ENCODE measurements at regions not wholly inside any gene's neighbourhood (a gene's known extent, or its start where the extent isn't known, plus 50 kb on each side); places are given as distances from the start of the nearest gene placed in this dataset.

DNA sequence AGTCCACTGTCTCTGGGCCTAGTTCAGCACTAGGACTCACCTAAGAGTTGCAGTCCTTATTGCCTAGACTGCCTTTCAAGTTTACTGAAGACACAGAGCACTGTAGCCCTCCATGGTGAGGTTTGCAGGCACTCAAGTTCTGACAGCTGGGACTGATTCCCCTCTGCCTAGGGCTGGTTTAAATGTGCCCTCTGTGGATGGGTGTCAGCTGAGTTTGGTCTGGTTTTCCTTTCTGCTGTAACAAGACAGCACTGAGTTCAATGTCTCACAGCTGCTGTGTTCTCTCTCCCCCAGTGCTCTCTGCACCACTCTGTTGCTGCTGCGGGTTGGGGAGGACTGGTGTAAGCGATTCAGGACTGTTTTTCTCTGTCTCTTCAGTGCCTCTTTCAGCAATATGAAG, 75.2 kb upstream of the C1orf21 start:
- TF ChIP-seq, protein P1, sequence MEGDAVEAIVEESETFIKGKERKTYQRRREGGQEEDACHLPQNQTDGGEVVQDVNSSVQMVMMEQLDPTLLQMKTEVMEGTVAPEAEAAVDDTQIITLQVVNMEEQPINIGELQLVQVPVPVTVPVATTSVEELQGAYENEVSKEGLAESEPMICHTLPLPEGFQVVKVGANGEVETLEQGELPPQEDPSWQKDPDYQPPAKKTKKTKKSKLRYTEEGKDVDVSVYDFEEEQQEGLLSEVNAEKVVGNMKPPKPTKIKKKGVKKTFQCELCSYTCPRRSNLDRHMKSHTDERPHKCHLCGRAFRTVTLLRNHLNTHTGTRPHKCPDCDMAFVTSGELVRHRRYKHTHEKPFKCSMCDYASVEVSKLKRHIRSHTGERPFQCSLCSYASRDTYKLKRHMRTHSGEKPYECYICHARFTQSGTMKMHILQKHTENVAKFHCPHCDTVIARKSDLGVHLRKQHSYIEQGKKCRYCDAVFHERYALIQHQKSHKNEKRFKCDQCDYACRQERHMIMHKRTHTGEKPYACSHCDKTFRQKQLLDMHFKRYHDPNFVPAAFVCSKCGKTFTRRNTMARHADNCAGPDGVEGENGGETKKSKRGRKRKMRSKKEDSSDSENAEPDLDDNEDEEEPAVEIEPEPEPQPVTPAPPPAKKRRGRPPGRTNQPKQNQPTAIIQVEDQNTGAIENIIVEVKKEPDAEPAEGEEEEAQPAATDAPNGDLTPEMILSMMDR (IDR thresholded peaks at IDR 0.05; ENCODE audit: extremely low read depth, missing control alignments): no peak
- DNase-seq (ENCODE audit: low spot score): no peak

DNA sequence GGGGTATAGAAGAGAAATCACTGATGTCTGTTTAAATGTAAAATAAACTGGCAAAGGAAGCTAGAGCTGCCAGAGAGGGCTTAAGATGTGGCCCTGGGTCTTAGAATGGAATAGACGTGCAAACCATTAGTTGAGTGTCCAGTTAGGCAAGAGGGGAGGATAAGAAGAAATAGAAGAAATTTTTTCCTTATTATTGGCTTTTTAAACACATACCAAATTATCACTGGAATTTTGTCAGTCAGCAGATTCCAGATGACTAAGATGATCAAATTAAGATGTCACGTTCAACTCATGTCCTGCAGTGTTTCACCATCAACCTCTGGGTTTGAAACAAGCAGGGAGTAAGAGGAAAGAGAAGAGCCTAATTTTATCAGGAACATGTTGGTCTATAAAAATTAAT, 71.6 kb upstream of the C1orf21 start:
- TF ChIP-seq, protein P1 (IDR thresholded peaks at IDR 0.05; ENCODE audit: extremely low read depth, missing control alignments): no peak
- no peak for DNase-seq (ENCODE audit: low spot score)

GRCh38 chr1:184319879-184320278, 67.0 kb upstream of the C1orf21 start:
- DNase-seq (ENCODE audit: low spot score): no peak
- TF ChIP-seq, protein P1 (IDR thresholded peaks at IDR 0.05; ENCODE audit: extremely low read depth, missing control alignments): no peak

GRCh38 chr1:184322253-184322652, 64.6 kb upstream of the C1orf21 start:
- TF ChIP-seq, protein P1 (IDR thresholded peaks at IDR 0.05; ENCODE audit: extremely low read depth, missing control alignments): no peak
- DNase-seq (ENCODE audit: low spot score): no peak

DNA sequence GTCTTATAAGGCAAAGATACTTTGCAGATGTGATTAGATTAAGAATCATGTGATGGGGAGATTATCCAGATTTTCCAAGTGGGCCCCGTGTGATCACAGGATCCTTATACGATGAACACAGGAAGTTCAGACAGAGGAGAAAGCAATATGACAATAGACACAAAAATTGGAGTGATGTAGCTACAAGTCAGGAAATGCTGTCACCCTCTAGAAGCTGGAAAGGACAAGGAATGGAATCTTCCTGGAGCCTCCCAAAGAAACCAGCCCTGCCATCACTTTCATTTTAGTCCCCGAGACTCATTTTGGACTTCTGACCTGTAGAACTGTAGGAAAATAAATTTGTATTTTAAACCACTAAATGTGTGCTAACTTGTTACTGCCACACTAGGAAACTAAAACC, 61.9 kb upstream of the C1orf21 start:
- TF ChIP-seq, protein P1 (IDR thresholded peaks at IDR 0.05; ENCODE audit: extremely low read depth, missing control alignments): no peak
- DNase-seq (ENCODE audit: low spot score): no peak

- TF ChIP-seq, protein P1 (IDR thresholded peaks at IDR 0.05; ENCODE audit: extremely low read depth, missing control alignments): no peak
- DNase-seq (ENCODE audit: low spot score): no peak
Measured at GRCh38 chr1:184326278-184326677, 60.6 kb upstream of the C1orf21 start.

DNA sequence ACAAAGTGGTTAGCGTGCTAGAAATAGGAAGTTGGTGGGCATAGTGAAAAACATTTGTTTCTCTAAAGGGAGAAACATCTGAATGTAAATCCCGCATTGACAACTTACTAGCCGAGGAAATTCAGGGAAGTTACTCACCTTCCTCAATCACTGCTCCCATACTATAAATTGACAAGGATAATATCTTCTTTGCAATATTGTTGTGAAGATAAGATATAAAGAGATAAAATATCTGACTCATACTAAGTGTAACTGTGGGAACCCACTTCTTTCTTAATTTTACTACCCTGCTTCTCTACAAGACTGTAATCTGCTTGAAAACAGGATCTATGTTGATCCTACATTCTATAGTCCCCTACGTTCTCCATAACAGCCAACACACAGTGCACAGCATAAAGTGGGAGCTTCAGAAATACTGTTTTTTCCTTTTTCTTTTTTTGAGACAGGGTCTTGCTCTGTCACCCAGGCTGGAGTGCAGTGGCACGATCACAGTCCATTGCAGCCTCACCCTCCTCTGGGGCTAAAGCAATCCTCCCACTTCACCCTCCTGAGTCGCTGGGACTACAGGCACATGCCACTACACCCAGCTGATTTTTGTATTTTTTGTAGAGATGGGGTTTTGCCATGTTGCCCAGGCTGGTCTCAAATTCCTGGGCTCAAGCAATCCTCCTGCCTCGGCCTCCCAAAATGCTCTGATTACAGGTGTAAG, 57.4 kb upstream of the C1orf21 start:
- no peak for DNase-seq (ENCODE audit: low spot score)
- TF ChIP-seq, protein P1 (IDR thresholded peaks at IDR 0.05; ENCODE audit: extremely low read depth, missing control alignments): no peak

Measured in GM20000 (cell line).